HG03342 (cell line): ENCODE measurements at regions not wholly inside any gene's neighbourhood (a gene's known extent, or its start where the extent isn't known, plus 50 kb on each side); places are given as distances from the start of the nearest gene placed in this dataset.
"Not testable (repeated sequence)": the region's sequence is repeated elsewhere in the genome, so short reads cannot be mapped to it uniquely, and the experiment has no call there.

Experiments
- ATAC-seq: cut with Tn5 transposase; IDR thresholded peaks from one replicate; pipeline ENCODE4 v1.9.1; 2021; ENCODE audit warnings: mild to moderate bottlenecking, moderate library complexity; ENCODE audit not compliant: unreplicated experiment

DNA sequence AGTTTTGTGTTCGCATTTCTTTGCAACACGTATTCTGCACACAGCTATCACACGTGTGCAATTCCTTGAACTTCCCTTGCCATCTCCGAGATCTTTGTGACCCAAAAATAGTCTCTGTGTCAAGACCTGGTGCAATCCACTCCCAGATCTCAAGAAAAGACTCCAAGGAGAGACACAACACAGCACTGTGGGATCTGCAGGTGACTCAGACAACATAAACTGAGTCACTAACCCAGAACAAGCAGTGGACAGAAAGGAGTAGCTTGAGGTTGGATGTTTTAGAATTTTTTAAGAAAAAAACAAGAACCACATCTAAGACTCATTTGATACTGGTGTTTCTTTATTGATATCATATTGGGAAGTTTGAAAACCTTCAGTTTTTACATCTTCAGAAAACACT lies 396.9 kb downstream of the AGTPBP1 start:
- ATAC-seq, result no peak

DNA sequence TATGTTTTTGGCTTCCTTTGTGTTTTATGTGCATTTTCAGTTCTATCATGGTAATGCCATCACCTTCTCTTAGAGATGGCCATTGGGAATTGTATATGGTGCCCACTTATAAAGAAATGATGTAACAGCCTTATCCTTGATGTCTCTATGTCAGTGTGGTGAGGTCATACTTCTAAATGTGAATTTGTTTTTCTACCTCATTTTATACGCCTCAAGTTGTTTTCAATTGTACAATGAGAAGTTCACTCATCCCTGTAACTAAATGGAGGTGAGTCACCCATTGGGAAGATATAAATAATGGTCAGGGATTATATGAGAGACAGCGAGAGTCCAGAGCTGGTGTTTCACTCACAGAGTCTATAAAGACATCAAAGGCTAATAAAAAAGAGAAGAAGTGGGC lies 402.4 kb downstream of the AGTPBP1 start:
- ATAC-seq, result no peak

- no peak for ATAC-seq
Measured at GRCh38 chr9:85334228-85334627, 407.5 kb downstream of the AGTPBP1 start.

- no peak for ATAC-seq
Measured at GRCh38 chr9:85332487-85332886, 409.3 kb downstream of the AGTPBP1 start.

GRCh38 chr9:85331626-85332025 lies 410.1 kb downstream of the AGTPBP1 start:
- no peak for ATAC-seq

DNA sequence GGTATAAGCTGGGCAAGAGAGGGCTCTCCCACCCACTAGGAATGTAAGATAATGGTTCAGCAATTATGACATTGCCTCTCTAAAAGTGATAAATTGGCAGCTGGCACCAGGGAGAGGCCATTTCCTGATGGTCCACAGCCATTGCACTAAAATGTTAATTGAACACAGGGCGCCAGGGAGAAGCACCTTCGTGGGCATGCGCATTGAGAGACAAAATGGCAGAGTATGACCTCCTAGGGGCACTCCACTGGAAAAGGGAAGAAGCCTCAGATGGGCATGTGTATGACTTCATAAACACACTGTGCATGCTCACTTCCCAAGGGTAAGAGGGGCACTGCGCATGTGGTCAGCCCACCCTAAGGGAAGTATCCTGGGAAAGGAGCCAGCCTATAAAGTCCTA lies 419.2 kb downstream of the AGTPBP1 start:
- ATAC-seq, result no peak

DNA sequence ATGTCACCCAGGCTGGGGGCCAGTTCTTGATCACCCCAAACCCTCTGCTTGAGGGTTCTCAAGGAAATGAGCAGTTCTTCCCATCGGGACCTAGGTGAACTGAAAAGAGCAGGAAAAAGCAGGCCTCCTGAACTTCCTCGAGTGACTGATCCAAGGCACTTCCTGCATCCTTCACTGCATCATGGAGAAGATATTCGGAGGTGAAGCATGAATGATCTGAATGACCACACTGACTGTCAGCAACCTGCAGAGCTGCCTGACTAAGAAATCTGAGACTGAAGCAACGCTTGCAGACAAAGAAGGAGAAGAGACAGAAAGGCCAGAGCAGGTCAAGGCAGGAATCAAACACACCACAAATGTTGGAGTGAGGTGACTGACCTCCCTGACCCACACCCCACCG lies 420.2 kb downstream of the AGTPBP1 start:
- no peak for ATAC-seq

DNA sequence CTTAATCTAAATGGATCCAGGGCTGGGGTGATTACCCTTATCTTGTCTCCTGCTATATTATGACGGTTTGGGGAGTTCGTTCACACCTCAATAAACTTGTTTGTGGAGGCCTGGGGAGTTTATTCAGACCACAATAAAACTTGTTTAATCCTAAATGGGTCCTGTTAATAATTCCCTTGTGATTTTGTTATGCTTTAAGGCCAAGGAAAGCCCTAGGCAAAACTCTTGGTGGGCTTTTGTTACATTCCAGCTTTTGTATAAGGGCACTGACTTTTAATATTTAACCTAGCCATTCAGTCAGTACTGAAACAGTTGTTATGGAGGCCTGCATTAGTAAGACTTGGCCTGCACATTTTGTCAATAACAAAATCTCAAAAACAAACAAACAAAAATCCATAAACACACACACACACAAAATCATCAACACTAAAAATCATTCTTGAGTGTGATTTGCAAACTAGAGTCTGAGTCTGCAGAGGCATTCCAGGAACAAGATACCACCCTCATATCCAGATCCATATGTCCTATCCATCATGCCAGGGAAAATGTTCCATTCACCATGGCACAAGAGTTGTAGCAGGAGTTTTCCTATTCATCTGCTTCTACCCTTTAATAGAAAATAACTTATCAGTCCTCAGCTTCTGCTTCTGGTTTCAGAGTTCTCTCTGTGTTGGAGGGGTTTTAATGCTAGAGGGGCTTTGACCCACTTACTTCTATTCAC lies 421.7 kb downstream of the AGTPBP1 start:
- ATAC-seq, result no peak

GRCh38 chr9:85315535-85315934 lies 426.2 kb downstream of the AGTPBP1 start:
- ATAC-seq, result not testable (repeated sequence)

DNA sequence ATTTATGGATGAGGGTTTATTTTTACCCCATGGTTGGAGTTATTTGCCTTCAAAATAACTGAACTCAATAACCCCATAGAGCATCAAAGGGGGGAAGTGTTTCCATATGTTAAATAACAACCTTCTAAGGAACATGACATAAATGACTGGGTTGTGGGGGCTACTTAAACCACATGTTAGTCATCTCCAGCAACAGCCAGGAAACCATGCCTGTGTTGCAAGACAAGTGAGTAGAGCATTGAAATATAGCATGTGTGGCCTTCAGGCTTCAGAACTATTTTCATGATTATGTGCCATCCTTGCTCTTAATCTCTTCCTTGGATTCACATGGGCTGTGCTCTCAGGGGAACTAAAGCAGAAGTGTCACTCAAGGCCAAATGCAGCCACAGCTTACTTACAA lies 431.2 kb downstream of the AGTPBP1 start:
- ATAC-seq, result no peak

DNA sequence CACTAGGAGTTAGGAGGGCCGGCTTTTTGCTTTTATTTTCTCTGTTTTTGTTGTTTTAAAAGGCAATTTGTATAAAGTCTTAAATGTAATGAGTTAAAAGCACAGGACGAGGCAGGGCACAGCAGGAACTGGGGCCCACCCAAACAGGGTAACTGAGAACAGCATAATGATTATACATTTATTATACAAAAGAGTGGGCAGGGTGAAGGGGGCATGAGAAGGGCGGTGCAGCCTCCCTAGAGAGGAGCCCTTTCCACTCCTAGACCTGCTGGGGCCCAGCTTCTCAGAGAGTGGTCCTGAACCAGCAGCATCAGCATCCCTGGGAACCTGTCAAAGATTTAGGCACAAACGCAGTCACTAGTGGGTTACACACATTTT lies 438.0 kb downstream of the AGTPBP1 start:
- no peak for ATAC-seq

DNA sequence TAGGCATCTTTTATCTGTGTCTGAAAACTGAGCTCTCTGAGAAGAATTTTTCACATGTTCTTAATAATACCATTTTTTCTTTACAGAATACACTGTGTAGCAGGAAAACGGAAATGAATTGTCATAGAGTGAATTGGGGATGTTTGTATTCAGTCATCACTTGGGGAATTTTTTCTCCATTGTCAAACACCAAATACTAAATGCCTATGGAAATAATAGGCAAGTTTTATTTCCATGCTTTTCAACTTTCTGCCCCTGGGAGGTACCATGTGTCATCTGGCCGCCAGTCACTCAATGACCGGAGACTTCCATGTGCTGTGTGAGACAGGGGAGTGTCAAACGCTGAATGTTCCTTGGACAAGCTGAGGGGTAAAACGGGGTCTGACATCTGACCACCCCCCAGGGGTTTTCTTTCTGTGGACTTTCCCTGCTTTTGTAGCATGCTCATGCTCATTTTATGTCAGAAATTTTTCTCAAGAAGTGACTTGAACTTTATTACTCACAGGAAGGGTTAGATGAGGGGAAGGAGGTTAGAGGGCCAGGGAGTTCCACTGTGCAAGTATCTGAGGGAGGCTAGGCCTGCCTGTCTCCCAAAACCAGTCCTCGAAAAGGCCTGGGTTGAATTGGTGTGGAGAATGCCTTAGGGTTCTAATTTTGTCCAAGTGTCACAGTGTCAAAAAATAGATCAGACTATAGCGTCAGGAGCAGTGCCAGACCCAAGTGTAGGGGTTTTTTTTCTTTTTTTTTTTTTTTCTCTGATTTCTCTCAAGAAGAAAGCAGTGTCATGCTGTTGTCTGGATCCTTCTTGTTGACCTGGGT lies 438.6 kb downstream of the AGTPBP1 start:
- no peak for ATAC-seq

DNA sequence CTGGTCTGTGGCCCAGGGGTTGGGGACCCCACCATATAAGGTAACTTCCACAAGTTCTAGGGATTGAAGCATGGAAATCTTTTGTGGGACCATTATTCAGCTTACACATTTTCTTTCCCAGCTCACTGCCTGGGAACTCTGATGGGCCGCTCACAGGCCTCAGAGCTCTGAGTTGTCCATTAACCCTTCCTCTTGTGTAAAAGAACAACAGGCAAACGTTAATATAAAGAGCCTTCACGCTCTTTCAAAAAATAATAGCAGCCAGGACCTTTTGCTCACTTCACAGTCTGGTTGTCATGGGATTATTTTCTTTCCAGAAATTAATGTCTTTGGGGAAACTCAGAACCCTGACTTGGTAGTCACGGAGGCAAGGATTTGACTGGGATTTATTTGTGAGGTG lies 443.3 kb downstream of the AGTPBP1 start:
- no peak for ATAC-seq

- not testable (repeated sequence) for ATAC-seq
Measured at GRCh38 chr9:85295244-85295643, 446.5 kb downstream of the AGTPBP1 start.

- ATAC-seq, result no peak
Measured at GRCh38 chr9:85292261-85292660, 449.5 kb downstream of the AGTPBP1 start.

DNA sequence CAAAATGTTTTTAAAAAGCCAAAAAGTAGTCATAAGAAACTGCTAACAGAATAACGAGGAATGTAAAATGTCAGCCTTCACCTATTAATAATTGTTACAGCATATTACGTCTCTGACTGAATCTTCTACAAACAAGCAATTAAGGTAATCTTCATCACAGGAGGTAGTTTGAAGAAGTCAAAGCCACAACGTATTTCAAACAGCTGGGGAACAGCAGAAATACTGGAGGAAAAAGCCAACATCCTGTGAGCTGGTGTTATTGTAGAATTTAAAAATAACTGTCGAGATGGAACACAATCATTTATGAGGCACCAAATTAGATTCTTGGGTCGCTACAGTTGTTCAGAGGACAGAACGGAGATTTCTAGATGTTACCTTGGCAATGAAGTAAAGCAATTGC lies 450.5 kb downstream of the AGTPBP1 start:
- no peak for ATAC-seq

DNA sequence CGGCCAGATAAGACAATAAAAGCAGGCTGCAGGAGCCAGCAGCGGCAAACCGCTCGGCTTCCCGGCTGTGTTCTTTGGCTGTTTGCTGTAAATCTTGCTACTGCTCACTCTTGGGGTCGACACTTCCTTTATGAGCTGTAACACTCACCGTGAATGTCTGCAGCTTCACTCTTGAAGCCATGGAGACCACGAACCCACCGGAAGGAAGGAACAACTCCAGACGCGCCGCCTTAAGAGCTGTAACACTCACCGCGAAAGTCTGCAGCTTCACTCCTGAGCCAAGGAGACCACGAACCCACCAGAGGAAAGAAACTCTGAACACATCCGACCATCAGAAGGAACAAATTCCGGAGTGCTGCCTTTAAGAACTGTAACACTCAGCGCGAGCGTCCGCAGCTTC lies 451.7 kb downstream of the AGTPBP1 start:
- ATAC-seq, result no peak

DNA sequence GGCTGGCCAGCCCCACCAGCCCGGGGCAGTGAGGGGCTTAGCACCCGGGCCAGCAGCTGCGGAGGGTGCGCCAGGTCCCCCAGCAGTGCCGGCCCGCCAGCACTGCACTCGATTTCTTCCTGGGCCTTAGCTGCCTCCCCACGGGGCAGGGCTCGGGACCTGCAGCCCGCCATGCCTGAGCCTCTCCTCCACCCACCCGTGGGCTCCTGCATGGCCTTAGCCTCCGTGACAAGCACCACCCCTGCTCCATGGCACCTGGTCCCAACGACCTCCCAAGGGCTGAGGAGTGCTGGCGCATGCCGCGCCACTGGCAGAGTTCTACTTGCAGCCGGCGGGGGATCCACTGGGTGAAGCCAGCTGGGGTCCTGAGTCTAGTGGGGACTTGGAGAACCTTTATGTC lies 452.6 kb downstream of the AGTPBP1 start:
- no peak for ATAC-seq

DNA sequence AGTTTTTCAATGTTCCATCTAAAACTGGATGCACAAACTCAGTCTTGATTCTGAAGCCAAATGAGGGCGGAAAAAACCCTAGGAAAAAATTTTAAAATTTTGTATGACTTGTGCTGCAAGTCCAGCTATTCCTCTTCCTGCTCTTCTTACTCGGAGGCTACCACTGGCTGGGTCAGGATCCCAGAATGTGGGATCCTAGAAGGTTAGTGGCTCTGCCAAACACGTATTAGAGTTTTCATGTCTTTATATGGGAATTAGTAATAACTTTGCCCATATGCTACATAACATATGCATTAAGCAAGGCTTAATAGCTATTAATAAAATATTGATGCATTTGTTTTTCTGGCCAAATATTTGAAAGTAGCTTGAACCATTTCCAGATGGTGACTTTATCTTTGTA lies 458.3 kb downstream of the AGTPBP1 start:
- no peak for ATAC-seq

GRCh38 chr9:85278769-85279168 lies 463.0 kb downstream of the AGTPBP1 start:
- no peak for ATAC-seq

- no peak for ATAC-seq
Measured at GRCh38 chr9:85276741-85277140, 465.0 kb downstream of the AGTPBP1 start.

- ATAC-seq, result no peak
Measured at GRCh38 chr9:85269811-85270210, 471.9 kb downstream of the AGTPBP1 start.
